AG04450 (cell line): ENCODE measurements at regions not wholly inside any gene's neighbourhood (a gene's known extent, or its start where the extent isn't known, plus 50 kb on each side); places are given as distances from the start of the nearest gene placed in this dataset.

Experiments
- CTCF ChIA-PET: fragments of 300-600, 350-600 bp; formaldehyde crosslinking; extraction: SDS; loops from one replicate; lab custom pipeline; 2022; ENCODE audit warnings: antibody characterized with exemption, inconsistent platforms; lab: Charles Lee
- POLR2A ChIA-PET: fragments of 350-600 bp; formaldehyde crosslinking; extraction: SDS; loops from one replicate; lab custom pipeline; 2021; ENCODE audit warnings: antibody characterized with exemption, inconsistent platforms; lab: Yijun Ruan, JAX
- DNase-seq: peaks from one replicate; pipeline ENCODE4 v3.0.0-alpha.2; 2011; ENCODE audit warnings: low read depth, low spot score
- H3K27ac ChIP-seq: one replicate; pipeline ENCODE4 v1.5.1; 2012; ENCODE audit warnings: low read depth, low read length, control low read depth
- H3K27me3 ChIP-seq: one replicate; pipeline ENCODE4 v1.6.0; 2012; ENCODE audit warnings: low read length; ENCODE audit not compliant: control insufficient read depth, insufficient read depth
- H3K4me3 ChIP-seq: 2 replicates; pipeline ENCODE4 v1.5.1; 2011; ENCODE audit warnings: mild to moderate bottlenecking, low read depth, low read length, control low read depth
- H3K9me3 ChIP-seq: 2 replicates; pipeline ENCODE4 v1.5.1; 2012; ENCODE audit warnings: low read length; ENCODE audit not compliant: control insufficient read depth, insufficient read depth
- TF ChIP-seq, protein P1 (sequence below): IDR thresholded peaks from 2 replicates; pipeline ENCODE4 v1.5.1; 2011; ENCODE audit warnings: low read depth, low read length, control low read depth, inconsistent platforms

DNA sequence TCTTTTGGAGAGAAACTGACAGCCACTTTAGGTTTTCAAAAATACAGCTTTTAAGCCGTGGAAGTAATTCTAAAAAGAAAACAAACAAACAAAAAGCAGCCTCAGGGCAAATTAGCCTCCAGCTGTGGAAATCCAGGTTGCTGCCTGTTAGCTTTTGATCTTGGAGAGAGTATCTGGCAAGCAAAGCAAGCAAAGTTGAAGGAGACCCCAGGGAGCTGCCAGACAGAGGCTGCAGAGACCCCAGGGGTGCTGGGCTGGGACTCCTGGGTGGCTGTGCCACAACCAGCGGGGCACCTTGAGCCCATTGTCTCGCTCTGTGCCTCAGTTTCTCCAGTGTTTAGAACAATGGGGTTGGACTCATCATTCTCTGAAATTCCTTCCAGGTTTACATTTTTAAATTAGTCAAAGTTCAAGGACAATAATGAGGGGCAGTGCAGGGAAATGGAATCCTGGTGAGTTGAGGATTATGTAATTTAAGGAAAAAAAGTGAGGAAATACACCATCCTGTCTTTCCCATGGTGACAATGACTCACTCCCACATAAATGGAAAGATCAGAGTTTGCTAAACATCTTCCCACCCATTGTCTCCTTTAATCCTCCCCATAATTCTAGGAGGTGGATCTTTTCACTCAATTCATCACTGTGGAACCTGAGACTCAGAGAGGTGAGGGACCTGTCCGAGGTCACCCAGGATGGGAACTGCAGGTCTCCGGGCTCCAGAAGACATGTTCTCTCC is 480.5 kb downstream of the MATN1 start:
- CTCF ChIA-PET, result no interaction called here

DNA sequence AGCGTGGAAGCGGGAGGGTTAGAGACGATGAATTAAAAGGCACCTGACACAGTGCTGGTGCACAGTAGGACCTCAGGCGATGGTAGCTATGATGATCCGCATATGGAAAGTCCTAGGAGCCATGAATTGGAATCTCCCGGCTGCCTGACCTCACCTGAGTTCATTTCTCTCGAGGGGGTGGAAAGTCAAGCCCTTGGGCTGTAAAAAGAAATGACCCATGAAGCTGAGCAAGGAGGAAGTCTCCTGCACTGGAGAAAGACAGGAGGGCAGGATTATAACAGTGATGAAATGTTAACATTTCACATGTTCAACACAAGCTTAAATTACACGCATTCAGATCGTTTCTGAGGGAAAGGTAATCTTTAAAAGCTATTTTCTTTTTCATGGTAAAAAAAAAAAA is 481.2 kb downstream of the MATN1 start:
- Histone ChIP-seq H3K27me3 (no peaks in the 10 kb centered on the region), H3K27ac (no peak overlapping the region), H3K4me3 (no peak overlapping the region), H3K9me3 (no peaks in the 10 kb centered on the region)
- ChIA-PET CTCF (no interaction called here), POLR2A (no interaction called here)
- TF ChIP-seq, protein P1, sequence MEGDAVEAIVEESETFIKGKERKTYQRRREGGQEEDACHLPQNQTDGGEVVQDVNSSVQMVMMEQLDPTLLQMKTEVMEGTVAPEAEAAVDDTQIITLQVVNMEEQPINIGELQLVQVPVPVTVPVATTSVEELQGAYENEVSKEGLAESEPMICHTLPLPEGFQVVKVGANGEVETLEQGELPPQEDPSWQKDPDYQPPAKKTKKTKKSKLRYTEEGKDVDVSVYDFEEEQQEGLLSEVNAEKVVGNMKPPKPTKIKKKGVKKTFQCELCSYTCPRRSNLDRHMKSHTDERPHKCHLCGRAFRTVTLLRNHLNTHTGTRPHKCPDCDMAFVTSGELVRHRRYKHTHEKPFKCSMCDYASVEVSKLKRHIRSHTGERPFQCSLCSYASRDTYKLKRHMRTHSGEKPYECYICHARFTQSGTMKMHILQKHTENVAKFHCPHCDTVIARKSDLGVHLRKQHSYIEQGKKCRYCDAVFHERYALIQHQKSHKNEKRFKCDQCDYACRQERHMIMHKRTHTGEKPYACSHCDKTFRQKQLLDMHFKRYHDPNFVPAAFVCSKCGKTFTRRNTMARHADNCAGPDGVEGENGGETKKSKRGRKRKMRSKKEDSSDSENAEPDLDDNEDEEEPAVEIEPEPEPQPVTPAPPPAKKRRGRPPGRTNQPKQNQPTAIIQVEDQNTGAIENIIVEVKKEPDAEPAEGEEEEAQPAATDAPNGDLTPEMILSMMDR, result no peak
- DNase-seq, result no peak

More for the DNA sequence above, 480.5 kb downstream of the MATN1 start:
- no peak for DNase-seq
- H3K4me3 ChIP-seq, result no peak overlapping the region
- H3K9me3 ChIP-seq, result no peaks in the 10 kb centered on the region
- no peak overlapping the region for H3K27ac ChIP-seq
- TF ChIP-seq, protein P1, result no peak
- POLR2A ChIA-PET, result no interaction called here
- H3K27me3 ChIP-seq, result no peaks in the 10 kb centered on the region

DNA sequence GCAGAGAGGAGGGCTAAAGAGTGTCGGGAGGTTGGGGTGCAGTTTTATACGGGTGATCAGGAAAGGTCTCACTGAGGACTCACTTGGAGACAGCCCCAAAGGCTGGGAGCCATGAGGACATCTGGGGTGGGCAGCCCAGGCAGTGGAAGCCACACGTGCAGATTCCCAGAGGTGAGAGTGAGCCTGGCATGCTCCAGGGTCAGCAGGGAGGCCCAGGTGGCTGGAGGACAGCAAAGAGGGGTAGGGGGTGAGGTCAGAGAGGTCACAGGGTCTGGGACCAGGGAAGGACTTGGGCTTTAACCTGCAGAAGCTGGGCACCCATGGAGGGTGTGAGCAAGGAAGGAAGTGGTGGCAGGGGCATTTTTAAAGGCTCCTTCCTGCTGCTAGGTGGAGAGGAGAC is 481.7 kb downstream of the MATN1 start:
- DNase-seq, result no peak
- TF ChIP-seq, protein P1, result no peak
- CTCF ChIA-PET, result no interaction called here
- Histone ChIP-seq H3K4me3 (no peak overlapping the region), H3K27me3 (no peaks in the 10 kb centered on the region), H3K9me3 (no peaks in the 10 kb centered on the region), H3K27ac (no peak overlapping the region)
- POLR2A ChIA-PET, result no interaction called here

DNA sequence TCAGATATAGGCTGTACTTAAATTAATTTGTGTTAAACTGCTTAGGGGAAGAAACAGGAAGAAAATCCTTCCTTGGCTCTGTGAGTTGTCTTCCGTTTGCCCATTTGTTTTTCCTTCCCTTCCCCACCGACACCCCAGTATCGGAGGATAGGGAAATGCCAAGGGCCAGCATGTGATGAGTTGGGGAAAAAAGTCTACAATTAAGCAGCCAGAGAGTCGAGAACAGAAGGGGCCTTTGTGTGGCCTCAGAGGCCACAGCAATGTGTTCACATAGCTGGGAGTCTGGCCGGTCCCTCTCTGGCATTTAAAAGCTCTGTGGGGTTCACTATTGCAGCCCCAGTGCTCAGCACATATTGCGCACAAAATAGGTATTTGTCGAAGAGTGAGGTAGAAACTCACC is 489.3 kb downstream of the MATN1 start:
- H3K9me3 ChIP-seq, result no peaks in the 10 kb centered on the region
- H3K27me3 ChIP-seq, result no peaks in the 10 kb centered on the region
- H3K27ac ChIP-seq, result no peak overlapping the region
- POLR2A ChIA-PET, result no interaction called here
- DNase-seq, result no peak
- H3K4me3 ChIP-seq, result no peak overlapping the region
- TF ChIP-seq, protein P1, result no peak
- CTCF ChIA-PET, result no interaction called here

DNA sequence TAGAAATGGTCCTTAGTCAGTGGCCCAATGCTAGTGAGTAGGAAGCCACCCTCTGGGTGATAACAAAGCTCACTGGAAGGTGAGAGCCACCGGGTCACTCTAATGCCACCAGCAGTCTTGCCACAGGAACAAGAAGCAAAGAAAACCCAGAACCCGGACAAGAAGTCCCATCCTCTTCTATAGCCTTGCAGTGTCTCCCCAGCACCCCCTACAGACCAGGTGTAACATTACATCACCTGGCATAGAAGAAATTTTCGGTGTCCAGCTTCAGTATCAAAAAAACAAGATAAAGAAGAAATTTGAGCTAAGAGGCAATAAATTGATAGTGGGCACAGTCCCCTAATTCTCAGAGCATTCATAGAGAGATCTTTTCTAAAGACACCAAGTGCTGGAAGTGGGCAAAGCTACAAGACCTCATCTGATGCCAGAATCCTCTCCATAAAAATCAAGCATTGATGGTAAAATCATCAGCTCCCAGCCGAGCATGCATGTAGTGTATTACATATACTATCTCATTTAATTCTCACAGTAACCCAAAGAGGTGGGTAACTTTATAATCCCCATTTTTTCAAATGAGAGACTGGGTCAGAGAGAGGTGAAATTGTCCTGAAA is 491.0 kb downstream of the MATN1 start:
- no peak overlapping the region for H3K4me3 ChIP-seq
- POLR2A ChIA-PET, result no interaction called here
- no peak for DNase-seq

More for the DNA sequence above, 491.0 kb downstream of the MATN1 start:
- H3K9me3 ChIP-seq, result no peaks in the 10 kb centered on the region
- TF ChIP-seq, protein P1, result peak; percentile 44
- no peak overlapping the region for H3K27ac ChIP-seq
- no peaks in the 10 kb centered on the region for H3K27me3 ChIP-seq
- CTCF ChIA-PET, result no interaction called here
